KMS-11 (cell line): ENCODE measurements at regions not wholly inside any gene's neighbourhood (a gene's known extent, or its start where the extent isn't known, plus 50 kb on each side); places are given as distances from the start of the nearest gene placed in this dataset.
A peak's percentile ranks its signal among the peaks of the same experiment; 100 is the strongest.

Experiments used
- H2AFZ ChIP-seq: fragments of 200-600 bp; sonication (generic); 2 replicates; pipeline ENCODE4 v1.6.1; 2016; ENCODE audit warnings: antibody characterized with exemption, mixed run types, low read depth
- H3K27ac ChIP-seq: fragments of 200-600 bp; sonication (generic); 2 replicates; pipeline ENCODE4 v1.6.1; 2016; ENCODE audit warnings: mild to moderate bottlenecking, mixed run types
- H3K27me3 ChIP-seq: fragments of 200-600 bp; sonication (generic); 2 replicates; pipeline ENCODE4 v1.6.1; 2017; ENCODE audit warnings: mild to moderate bottlenecking, low read depth, mixed run types, moderate library complexity; ENCODE audit not compliant: insufficient read depth
- H3K36me3 ChIP-seq: fragments of 200-600 bp; sonication (generic); 2 replicates; pipeline ENCODE4 v1.6.1; 2017; ENCODE audit warnings: mild to moderate bottlenecking, mixed run types; ENCODE audit not compliant: insufficient read depth
- H3K4me1 ChIP-seq: fragments of 200-600 bp; sonication (generic); 2 replicates; pipeline ENCODE4 v1.6.1; 2016; ENCODE audit warnings: mild to moderate bottlenecking, low read depth, mixed run types; ENCODE audit not compliant: poor library complexity, severe bottlenecking
- H3K4me2 ChIP-seq: fragments of 200-600 bp; sonication (generic); 2 replicates; pipeline ENCODE4 v1.7.0; 2016; ENCODE audit warnings: mild to moderate bottlenecking, mixed run types
- H3K4me3 ChIP-seq: fragments of 200-600 bp; sonication (generic); IDR thresholded peaks from 2 replicates; pipeline ENCODE4 v1.6.1; 2017; ENCODE audit warnings: low read depth, low read length, mixed read lengths; ENCODE audit not compliant: insufficient read depth
- H3K79me2 ChIP-seq: fragments of 200-600 bp; sonication (generic); 2 replicates; pipeline ENCODE4 v1.6.1; 2016; ENCODE audit warnings: low read depth, mixed run types; ENCODE audit not compliant: insufficient read depth
- H3K9ac ChIP-seq: fragments of 200-600 bp; sonication (generic); 2 replicates; pipeline ENCODE4 v1.6.1; 2016; ENCODE audit warnings: mild to moderate bottlenecking, mixed run types
- H4K20me1 ChIP-seq: fragments of 200-600 bp; sonication (generic); 2 replicates; pipeline ENCODE4 v1.6.1; 2016; ENCODE audit warnings: mild to moderate bottlenecking, mixed run types; ENCODE audit not compliant: insufficient read depth
- CTCF ChIP-seq: fragments of 200-600 bp; sonication (generic); conservative IDR thresholded peaks from 2 replicates; pipeline ENCODE4 v1.6.1; 2017; ENCODE audit warnings: low read depth, mild to moderate bottlenecking, antibody characterized with exemption, low read length, moderate library complexity, mixed read lengths

GRCh38 chr16:87062569-87063442, 254.4 kb downstream of the C16orf95 start:
- H3K4me1 ChIP-seq: peaks cover 11% of the 10 kb centered on the region
- H3K9ac ChIP-seq: no peak overlapping the region

GRCh38 chr16:87063543-87063942, 253.6 kb downstream of the C16orf95 start:
- no peak overlapping the region for H3K4me2 ChIP-seq
- peaks cover 8% of the 10 kb centered on the region; the same call in 1 of the 2 replicates for H3K27me3 ChIP-seq
- H3K4me1 ChIP-seq: peaks cover 11% of the 10 kb centered on the region
- H3K36me3 ChIP-seq: no peaks in the 10 kb centered on the region
- TF ChIP-seq CTCF: no peak
- H3K4me3 ChIP-seq: no peak overlapping the region
- no peak overlapping the region for H3K27ac ChIP-seq
- no peak overlapping the region for H2AFZ ChIP-seq
- H3K9ac ChIP-seq: no peak overlapping the region
- no peaks in the 10 kb centered on the region for H4K20me1 ChIP-seq
- no peaks in the 10 kb centered on the region for H3K79me2 ChIP-seq

More at GRCh38 chr16:87062569-87063442, 254.4 kb downstream of the C16orf95 start:
- Histone ChIP-seq H3K79me2 (no peaks in the 10 kb centered on the region), H3K27me3 (peaks cover 8% of the 10 kb centered on the region; the same call in 1 of the 2 replicates), H4K20me1 (no peaks in the 10 kb centered on the region), H3K27ac (no peak overlapping the region), H3K4me2 (no peak overlapping the region), H2AFZ (no peak overlapping the region), H3K36me3 (no peaks in the 10 kb centered on the region), H3K4me3 (no peak overlapping the region)
- TF ChIP-seq CTCF: peak; percentile 70

- H2AFZ ChIP-seq: no peak overlapping the region
- H3K4me2 ChIP-seq: no peak overlapping the region
- no peak overlapping the region for H3K27ac ChIP-seq
- H3K79me2 ChIP-seq: no peaks in the 10 kb centered on the region
- no peaks in the 10 kb centered on the region for H3K36me3 ChIP-seq
- no peak for TF ChIP-seq CTCF
- H4K20me1 ChIP-seq: no peaks in the 10 kb centered on the region
- peaks cover 8% of the 10 kb centered on the region for H3K4me1 ChIP-seq
- no peak overlapping the region for H3K4me3 ChIP-seq
- no peak overlapping the region for H3K9ac ChIP-seq
- peaks cover 8% of the 10 kb centered on the region; the same call in 1 of the 2 replicates for H3K27me3 ChIP-seq
These were observed 252.3 kb downstream of the C16orf95 start for GRCh38 chr16:87064731-87065445.

GRCh38 chr16:87065446-87066132, 251.6 kb downstream of the C16orf95 start:
- H3K27ac ChIP-seq: no peak overlapping the region
- H3K9ac ChIP-seq: no peak overlapping the region

More at GRCh38 chr16:87065446-87066132, 251.6 kb downstream of the C16orf95 start:
- H3K27me3 ChIP-seq: peaks cover 8% of the 10 kb centered on the region; the same call in 1 of the 2 replicates
- no peaks in the 10 kb centered on the region for H3K36me3 ChIP-seq
- H3K79me2 ChIP-seq: no peaks in the 10 kb centered on the region
- no peak overlapping the region for H3K4me3 ChIP-seq
- H3K4me1 ChIP-seq: peaks cover 6% of the 10 kb centered on the region
- H2AFZ ChIP-seq: no peak overlapping the region
- no peak overlapping the region for H3K4me2 ChIP-seq
- H4K20me1 ChIP-seq: no peaks in the 10 kb centered on the region
- no peak for TF ChIP-seq CTCF
